SK-N-SH (cell line): ENCODE measurements at regions not wholly inside any gene's neighbourhood (a gene's known extent, or its start where the extent isn't known, plus 50 kb on each side); places are given as distances from the start of the nearest gene placed in this dataset.

Experiments
- CTCF ChIP-seq: fragments of 200-600 bp; sonication (generic); IDR thresholded peaks from 2 replicates; pipeline ENCODE4 v1.6.1; 2017; ENCODE audit warnings: antibody characterized with exemption, mild to moderate bottlenecking, moderate library complexity
- RFX5 ChIP-seq: IDR thresholded peaks from 2 replicates; pipeline ENCODE4 v1.6.1; 2012; ENCODE audit warnings: mild to moderate bottlenecking, improper control_type of control experiment, low read length
- SIN3A ChIP-seq: IDR thresholded peaks from 2 replicates; pipeline ENCODE4 v1.6.1; 2012; ENCODE audit warnings: low read depth, mild to moderate bottlenecking, low read length, moderate library complexity, borderline replicate concordance
- TAF1 ChIP-seq: IDR thresholded peaks from 2 replicates; pipeline ENCODE4 v1.6.1; 2012; ENCODE audit warnings: low read depth, mild to moderate bottlenecking, low read length, moderate library complexity, borderline replicate concordance
- TF ChIP-seq, protein P1 (sequence below): IDR thresholded peaks from 2 replicates; pipeline ENCODE4 v1.6.1; 2012; ENCODE audit warnings: mild to moderate bottlenecking, low read depth, low read length, moderate library complexity
- TF ChIP-seq, protein P2 (sequence below): IDR thresholded peaks from 2 replicates; pipeline ENCODE4 v1.4.0; 2012; ENCODE audit warnings: low read depth

GRCh38 chr9:78167356-78167755, 68.5 kb upstream of the CEP78 start:
- TF ChIP-seq CTCF (no peak), RFX5 (no peak), TAF1 (no peak), SIN3A (no peak)
- TF ChIP-seq, protein P1, sequence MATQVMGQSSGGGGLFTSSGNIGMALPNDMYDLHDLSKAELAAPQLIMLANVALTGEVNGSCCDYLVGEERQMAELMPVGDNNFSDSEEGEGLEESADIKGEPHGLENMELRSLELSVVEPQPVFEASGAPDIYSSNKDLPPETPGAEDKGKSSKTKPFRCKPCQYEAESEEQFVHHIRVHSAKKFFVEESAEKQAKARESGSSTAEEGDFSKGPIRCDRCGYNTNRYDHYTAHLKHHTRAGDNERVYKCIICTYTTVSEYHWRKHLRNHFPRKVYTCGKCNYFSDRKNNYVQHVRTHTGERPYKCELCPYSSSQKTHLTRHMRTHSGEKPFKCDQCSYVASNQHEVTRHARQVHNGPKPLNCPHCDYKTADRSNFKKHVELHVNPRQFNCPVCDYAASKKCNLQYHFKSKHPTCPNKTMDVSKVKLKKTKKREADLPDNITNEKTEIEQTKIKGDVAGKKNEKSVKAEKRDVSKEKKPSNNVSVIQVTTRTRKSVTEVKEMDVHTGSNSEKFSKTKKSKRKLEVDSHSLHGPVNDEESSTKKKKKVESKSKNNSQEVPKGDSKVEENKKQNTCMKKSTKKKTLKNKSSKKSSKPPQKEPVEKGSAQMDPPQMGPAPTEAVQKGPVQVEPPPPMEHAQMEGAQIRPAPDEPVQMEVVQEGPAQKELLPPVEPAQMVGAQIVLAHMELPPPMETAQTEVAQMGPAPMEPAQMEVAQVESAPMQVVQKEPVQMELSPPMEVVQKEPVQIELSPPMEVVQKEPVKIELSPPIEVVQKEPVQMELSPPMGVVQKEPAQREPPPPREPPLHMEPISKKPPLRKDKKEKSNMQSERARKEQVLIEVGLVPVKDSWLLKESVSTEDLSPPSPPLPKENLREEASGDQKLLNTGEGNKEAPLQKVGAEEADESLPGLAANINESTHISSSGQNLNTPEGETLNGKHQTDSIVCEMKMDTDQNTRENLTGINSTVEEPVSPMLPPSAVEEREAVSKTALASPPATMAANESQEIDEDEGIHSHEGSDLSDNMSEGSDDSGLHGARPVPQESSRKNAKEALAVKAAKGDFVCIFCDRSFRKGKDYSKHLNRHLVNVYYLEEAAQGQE: no peak
- TF ChIP-seq, protein P2, sequence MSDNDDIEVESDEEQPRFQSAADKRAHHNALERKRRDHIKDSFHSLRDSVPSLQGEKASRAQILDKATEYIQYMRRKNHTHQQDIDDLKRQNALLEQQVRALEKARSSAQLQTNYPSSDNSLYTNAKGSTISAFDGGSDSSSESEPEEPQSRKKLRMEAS: no peak
